Common myeloid progenitor, CD34-positive (primary cell): ENCODE measurements at regions not wholly inside any gene's neighbourhood (a gene's known extent, or its start where the extent isn't known, plus 50 kb on each side); places are given as distances from the start of the nearest gene placed in this dataset.

Experiments used
- CTCF ChIA-PET: fragments of 350-600 bp; sonication (Branson Sonifier 250); formaldehyde crosslinking; loops from one replicate; lab custom pipeline; 2021; ENCODE audit warnings: antibody characterized with exemption; lab: Charles Lee
- POLR2A ChIA-PET: fragments of 350-600 bp; sonication (Branson Sonifier 250); formaldehyde crosslinking; loops from one replicate; lab custom pipeline; 2021; ENCODE audit warnings: antibody characterized with exemption; lab: Charles Lee
- DNase-seq, 3 donors: peaks; one replicate each; pipeline versions ENCODE4 v3.0.0 to v3.0.0-alpha.2; 2013
- H3K27ac ChIP-seq, 2 experiments: 1 replicate in 1 of 2; 2 replicates in 1 of 2; pipeline ENCODE4 v1.7.0; 2013; ENCODE audit warnings: inconsistent platforms in 2 of 2, low read length in 2 of 2, mild to moderate bottlenecking in 2 of 2, low read depth in 1 of 2, moderate library complexity in 1 of 2; ENCODE audit not compliant: severe bottlenecking in 2 of 2, insufficient read depth in 1 of 2, poor library complexity in 1 of 2
- H3K27me3 ChIP-seq, 5 experiments: replicated peaks in 2 of 5; 1 replicate in 3 of 5; 2 replicates in 2 of 5; pipeline versions ENCODE4 v1.6.1 to v1.7.0; 2013; ENCODE audit warnings: low read length in 4 of 5, mild to moderate bottlenecking in 2 of 5, moderate library complexity in 2 of 5, inconsistent platforms in 1 of 5; ENCODE audit not compliant: insufficient read depth in 5 of 5, control insufficient read depth in 4 of 5
- H3K36me3 ChIP-seq, 4 experiments: 1 replicate in 2 of 4; 2 replicates in 2 of 4; pipeline versions ENCODE4 v1.6.1 to v1.7.0; 2013; ENCODE audit warnings: low read length in 3 of 4, control low read depth in 1 of 4, mild to moderate bottlenecking in 1 of 4; ENCODE audit not compliant: control insufficient read depth in 4 of 4, insufficient read depth in 4 of 4
- H3K4me1 ChIP-seq, 4 experiments: 1 replicate in 3 of 4; 2 replicates in 1 of 4; pipeline versions ENCODE4 v1.6.1 to v1.7.1; 2013; ENCODE audit warnings: low read length in 3 of 4, mild to moderate bottlenecking in 3 of 4, control low read depth in 1 of 4, inconsistent platforms in 1 of 4, moderate library complexity in 1 of 4; ENCODE audit not compliant: control insufficient read depth in 4 of 4, insufficient read depth in 4 of 4; ENCODE audit errors: control extremely low read depth in 1 of 4
- H3K4me3 ChIP-seq, 7 experiments: 1 replicate in 4 of 7; 2 replicates in 3 of 7; pipeline versions ENCODE4 v1.5.1 to v1.7.0; 2013; ENCODE audit warnings: mild to moderate bottlenecking in 7 of 7, low read length in 6 of 7, moderate library complexity in 6 of 7, inconsistent platforms in 2 of 7, low read depth in 2 of 7, control low read depth in 1 of 7; ENCODE audit not compliant: insufficient read depth in 4 of 7, control insufficient read depth in 1 of 7; ENCODE audit errors: extremely low read depth in 1 of 7
- H3K9me3 ChIP-seq, 5 experiments: 1 replicate in 4 of 5; 2 replicates in 1 of 5; pipeline versions ENCODE4 v1.6.1 to v1.7.1; 2013; ENCODE audit warnings: low read length in 4 of 5, mild to moderate bottlenecking in 2 of 5, inconsistent platforms in 1 of 5, low read depth in 1 of 5, moderate library complexity in 1 of 5; ENCODE audit not compliant: control insufficient read depth in 4 of 5, insufficient read depth in 2 of 5; ENCODE audit errors: control extremely low read depth in 1 of 5
- WGBS: methylation state at CpG from one replicate; pipeline ENCODE4 v1.1.5; 2013; ENCODE audit not compliant: insufficient coverage; 5-methylcytosine and 5-hydroxymethylcytosine counted together

DNA sequence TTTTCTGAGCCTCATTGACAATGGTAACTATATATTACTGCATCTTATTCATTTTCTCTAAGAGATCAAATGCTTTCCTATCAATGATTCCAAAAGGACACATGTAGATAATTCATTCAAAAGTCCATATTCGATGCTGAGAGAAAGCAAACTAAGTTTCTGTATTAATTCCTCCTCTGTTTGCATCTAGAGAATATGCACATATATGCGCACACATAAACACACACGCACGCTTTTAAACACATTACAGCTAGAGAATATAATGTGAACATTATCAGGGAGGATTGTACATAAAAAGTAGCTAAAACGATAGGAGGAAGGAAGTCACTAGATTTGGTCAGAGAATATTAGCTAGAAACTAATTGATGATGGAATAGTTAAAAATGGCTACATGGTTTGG, 379.0 kb upstream of the NETO1 start:
- Histone ChIP-seq H3K27me3 (no peaks in the 10 kb centered on the region), H3K36me3 (no peaks in the 10 kb centered on the region), H3K4me3 (no peak overlapping the region), H3K9me3 (no peaks in the 10 kb centered on the region), H3K4me1 (no peaks in the 10 kb centered on the region), H3K27ac (no peak overlapping the region)
- DNase-seq, result no peak
- CTCF ChIA-PET, result no interaction called here
- POLR2A ChIA-PET, result no interaction called here
- WGBS, result 44% methylated on average over 1 of the region's 5 CpGs

DNA sequence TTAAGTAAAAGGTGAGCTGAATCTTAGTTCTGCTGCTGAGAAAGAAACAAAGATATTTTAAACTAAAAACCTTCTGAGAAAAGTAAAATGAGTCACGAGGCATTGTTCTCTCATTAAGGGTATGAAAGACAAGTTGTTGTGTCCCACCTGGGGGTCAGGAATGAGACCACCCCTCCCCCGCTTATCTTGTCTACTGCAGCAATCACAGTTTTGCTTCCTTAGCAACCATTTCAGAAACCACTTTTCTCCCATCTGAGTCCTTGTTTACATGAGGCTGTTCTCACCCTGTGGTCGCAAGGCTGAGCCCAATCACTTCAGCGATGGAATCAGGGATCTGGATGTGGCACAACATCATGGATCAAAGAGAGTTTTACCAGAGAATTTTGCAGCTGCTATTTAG, 377.6 kb upstream of the NETO1 start:
- ChIA-PET CTCF (no interaction called here), POLR2A (no interaction called here)
- no peak overlapping the region for H3K4me3 ChIP-seq

DNA sequence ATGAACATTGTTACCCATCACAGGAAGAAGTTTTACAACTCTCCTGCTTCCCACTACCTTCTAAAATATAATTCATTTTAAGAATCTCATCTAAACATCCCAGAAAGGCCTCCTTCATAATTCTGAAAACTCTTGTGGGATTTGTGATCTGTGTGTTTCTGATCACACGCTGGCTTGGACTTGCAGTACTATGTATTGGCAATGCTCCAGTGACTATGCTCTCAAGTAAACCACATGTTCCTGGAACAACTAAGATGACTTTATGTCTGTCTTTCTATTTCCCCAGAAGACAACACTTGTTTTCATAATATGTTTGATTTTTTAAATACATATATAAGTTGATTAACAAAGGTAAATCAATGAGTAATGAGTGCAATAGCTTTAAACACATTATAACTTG, 376.6 kb upstream of the NETO1 start:
- no peaks in the 10 kb centered on the region for H3K36me3 ChIP-seq
- DNase-seq, result no peak
- CTCF ChIA-PET, result no interaction called here

More for the DNA sequence above, 377.6 kb upstream of the NETO1 start:
- Histone ChIP-seq H3K4me1 (no peaks in the 10 kb centered on the region), H3K27ac (no peak overlapping the region), H3K9me3 (no peaks in the 10 kb centered on the region), H3K36me3 (no peaks in the 10 kb centered on the region), H3K27me3 (no peaks in the 10 kb centered on the region)
- WGBS, result 88% methylated on average over 2 of the region's 4 CpGs
- DNase-seq, result no peak

DNA sequence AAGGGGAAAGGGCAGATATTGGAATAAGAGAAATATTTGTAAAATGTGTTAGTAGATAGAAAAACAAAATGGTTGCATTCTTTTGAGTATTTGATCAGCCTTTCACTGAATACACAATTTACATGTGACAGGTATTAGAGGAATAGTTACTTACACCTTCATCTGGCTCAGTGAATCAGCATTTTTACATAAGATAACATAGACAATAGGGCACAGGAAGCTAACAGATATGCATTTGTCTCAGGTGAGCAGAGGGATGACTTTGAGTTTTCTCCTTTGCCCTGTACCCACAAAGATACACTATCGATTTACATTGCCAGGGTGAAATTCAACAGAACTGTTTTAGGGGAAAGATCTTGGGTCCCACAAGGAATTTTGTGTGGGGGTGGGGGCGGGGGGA, 373.1 kb upstream of the NETO1 start:
- ChIA-PET POLR2A (no interaction called here), CTCF (no interaction called here)
- WGBS, result no CpG with 5 or more reads among the region's 2 CpGs

More for the DNA sequence above, 376.6 kb upstream of the NETO1 start:
- Histone ChIP-seq H3K27me3 (no peaks in the 10 kb centered on the region), H3K27ac (no peak overlapping the region), H3K4me3 (no peak overlapping the region), H3K9me3 (no peaks in the 10 kb centered on the region), H3K4me1 (no peaks in the 10 kb centered on the region)
- POLR2A ChIA-PET, result no interaction called here
- no CpG with 5 or more reads among the region's 1 CpG for WGBS

DNA sequence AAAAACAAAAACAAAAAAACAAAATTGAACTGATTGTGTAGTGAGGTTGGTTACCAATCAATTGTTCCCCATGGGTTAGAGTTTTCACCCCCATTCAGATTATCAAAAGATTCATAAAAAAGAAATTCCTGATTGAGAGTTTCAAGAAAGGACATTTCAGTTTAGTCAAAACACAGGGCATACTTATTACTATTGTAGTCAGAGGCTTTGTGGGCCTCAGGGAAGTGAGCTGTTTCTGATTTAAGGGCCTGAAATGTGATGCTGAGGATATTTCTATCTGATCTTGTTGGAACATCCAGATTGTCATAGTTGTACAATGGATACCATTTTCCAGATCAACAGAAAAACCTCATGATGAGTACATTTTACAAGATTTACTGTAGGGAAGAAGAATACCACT, 368.1 kb upstream of the NETO1 start:
- CTCF ChIA-PET, result no interaction called here
- Histone ChIP-seq H3K27ac (no peak overlapping the region), H3K4me1 (no peaks in the 10 kb centered on the region), H3K4me3 (no peak overlapping the region), H3K36me3 (no peaks in the 10 kb centered on the region), H3K27me3 (no peaks in the 10 kb centered on the region), H3K9me3 (no peaks in the 10 kb centered on the region)
- DNase-seq, result no peak
- POLR2A ChIA-PET, result no interaction called here

More for the DNA sequence above, 373.1 kb upstream of the NETO1 start:
- H3K4me1 ChIP-seq, result no peaks in the 10 kb centered on the region
- no peak overlapping the region for H3K27ac ChIP-seq
- DNase-seq, result no peak
- H3K27me3 ChIP-seq, result no peaks in the 10 kb centered on the region
- H3K9me3 ChIP-seq, result no peaks in the 10 kb centered on the region
- no peaks in the 10 kb centered on the region for H3K36me3 ChIP-seq
- H3K4me3 ChIP-seq, result no peak overlapping the region

DNA sequence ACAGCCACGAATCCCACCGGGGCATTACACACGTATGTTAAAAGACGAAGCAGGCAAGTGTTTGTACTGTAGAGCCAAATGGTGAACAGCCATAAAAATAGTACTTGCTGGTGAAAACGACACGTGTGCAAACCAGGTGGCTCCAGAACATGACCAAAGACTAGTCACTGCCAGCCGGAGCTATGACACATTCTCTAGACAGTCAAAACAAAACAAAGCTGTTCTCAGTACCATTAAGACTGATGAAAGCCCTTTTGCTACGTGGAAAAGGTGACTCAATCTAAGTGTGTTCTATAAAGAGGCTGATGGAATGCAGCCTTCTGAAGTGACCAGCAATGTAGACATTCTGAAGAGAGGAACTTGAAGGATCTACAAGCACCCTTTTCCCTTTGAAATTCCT, 367.7 kb upstream of the NETO1 start:
- POLR2A ChIA-PET, result no interaction called here

DNA sequence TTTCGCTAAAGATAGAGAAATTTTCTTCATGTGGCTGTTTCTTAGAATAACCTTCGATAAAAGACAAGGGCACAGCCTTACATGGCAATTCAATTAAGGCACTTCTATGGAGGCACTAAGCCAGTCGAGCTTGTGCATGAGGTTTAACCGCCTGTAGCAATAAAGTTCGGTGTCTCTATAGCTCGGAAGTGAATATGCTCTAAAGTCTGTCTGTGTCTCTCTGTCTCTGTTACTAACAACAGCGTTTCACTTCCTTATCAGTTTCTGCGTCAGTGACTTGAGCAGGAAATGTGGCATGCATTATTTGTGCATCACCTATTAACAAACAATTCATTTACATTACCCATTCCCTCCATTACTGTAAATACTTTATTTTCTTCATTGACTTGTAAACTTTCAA, 365.1 kb upstream of the NETO1 start:
- POLR2A ChIA-PET, result no interaction called here

More for the DNA sequence above, 367.7 kb upstream of the NETO1 start:
- Histone ChIP-seq H3K9me3 (no peaks in the 10 kb centered on the region), H3K4me3 (no peak overlapping the region), H3K36me3 (no peaks in the 10 kb centered on the region), H3K4me1 (no peaks in the 10 kb centered on the region), H3K27ac (no peak overlapping the region), H3K27me3 (no peaks in the 10 kb centered on the region)
- DNase-seq, result no peak
- 96% methylated on average over 6 of the region's 8 CpGs for WGBS
- CTCF ChIA-PET, result no interaction called here

More for the DNA sequence above, 365.1 kb upstream of the NETO1 start:
- Histone ChIP-seq H3K27ac (no peak overlapping the region), H3K4me1 (no peaks in the 10 kb centered on the region), H3K36me3 (no peaks in the 10 kb centered on the region), H3K4me3 (no peak overlapping the region), H3K9me3 (no peaks in the 10 kb centered on the region), H3K27me3 (no peaks in the 10 kb centered on the region)
- CTCF ChIA-PET, result no interaction called here
- DNase-seq, result no peak
- 87% methylated on average over 8 of the region's 8 CpGs for WGBS
